NCI-H2029 treated with DMSO at 0.1 percent for 48 hours (cell line): ENCODE measurements at regions not wholly inside any gene's neighbourhood (a gene's known extent, or its start where the extent isn't known, plus 50 kb on each side); places are given as distances from the start of the nearest gene placed in this dataset.
"Not testable (repeated sequence)": the region's sequence is repeated elsewhere in the genome, so short reads cannot be mapped to it uniquely, and the experiment has no call there.

ENCODE experiments used
- DNase-seq: peaks from one replicate; lab custom pipeline; 2025; lab: John Stamatoyannopoulos, UW

GRCh38 chr7:89401099-89401498 lies 605.6 kb upstream of the TEX47 start:
- no peak for DNase-seq

GRCh38 chr7:89401690-89402089 lies 606.2 kb upstream of the TEX47 start:
- DNase-seq: no peak

GRCh38 chr7:89451911-89452310 lies 656.4 kb upstream of the TEX47 start:
- no peak for DNase-seq

GRCh38 chr7:89456556-89456955 lies 661.0 kb upstream of the TEX47 start:
- DNase-seq: no peak

- DNase-seq: no peak
These were observed 662.6 kb upstream of the TEX47 start for GRCh38 chr7:89458114-89458513.

GRCh38 chr7:89474456-89474855 lies 678.9 kb upstream of the TEX47 start:
- no peak for DNase-seq

- DNase-seq: no peak
These were observed 676.3 kb upstream of the STEAP1 start for GRCh38 chr7:89477991-89478390.

- no peak for DNase-seq
These were observed 658.6 kb upstream of the STEAP1 start for GRCh38 chr7:89495704-89496103.

- no peak for DNase-seq
These were observed 654.2 kb upstream of the STEAP1 start for GRCh38 chr7:89500084-89500483.

GRCh38 chr7:89503281-89503680 lies 651.0 kb upstream of the STEAP1 start:
- no peak for DNase-seq

- DNase-seq: no peak
These were observed 647.2 kb upstream of the STEAP1 start for GRCh38 chr7:89507034-89507433.

- DNase-seq: no peak
These were observed 642.4 kb upstream of the STEAP1 start for GRCh38 chr7:89511900-89512299.

GRCh38 chr7:89514970-89515369 lies 639.3 kb upstream of the STEAP1 start:
- no peak for DNase-seq

GRCh38 chr7:89517815-89518214 lies 636.5 kb upstream of the STEAP1 start:
- no peak for DNase-seq

- DNase-seq: no peak
These were observed 604.5 kb upstream of the STEAP1 start for GRCh38 chr7:89549768-89550167.

- DNase-seq: no peak
These were observed 600.1 kb upstream of the STEAP1 start for GRCh38 chr7:89554209-89554608.

- no peak for DNase-seq
These were observed 594.7 kb upstream of the STEAP1 start for GRCh38 chr7:89559596-89559995.

GRCh38 chr7:89563597-89563996 lies 590.7 kb upstream of the STEAP1 start:
- DNase-seq: no peak

- no peak for DNase-seq
These were observed 569.4 kb upstream of the STEAP1 start for GRCh38 chr7:89584896-89585295.

- DNase-seq: no peak
These were observed 561.1 kb upstream of the STEAP1 start for GRCh38 chr7:89593125-89593524.

- DNase-seq: no peak
These were observed 551.3 kb upstream of the STEAP1 start for GRCh38 chr7:89602984-89603383.

- no peak for DNase-seq
These were observed 548.9 kb upstream of the STEAP1 start for GRCh38 chr7:89605362-89605761.

- DNase-seq: no peak
These were observed 547.8 kb upstream of the STEAP1 start for GRCh38 chr7:89606511-89606910.

- DNase-seq: no peak
These were observed 546.5 kb upstream of the STEAP1 start for GRCh38 chr7:89607792-89608191.

- DNase-seq: not testable (repeated sequence)
These were observed 537.4 kb upstream of the STEAP1 start for GRCh38 chr7:89616829-89617228.
